HL-60 (cell line): ENCODE measurements at regions not wholly inside any gene's neighbourhood (a gene's known extent, or its start where the extent isn't known, plus 50 kb on each side); places are given as distances from the start of the nearest gene placed in this dataset.

Experiments
- DNase-seq, 2 experiments: peaks; one replicate each; pipeline ENCODE4 v3.0.0-alpha.2; 2010 to 2020; ENCODE audit warnings: low read depth in 1 of 2, low spot score in 1 of 2
- H3K27ac ChIP-seq: fragments of 250-450 bp; sonication (Bioruptor Pico); replicated peaks from 2 replicates; pipeline ENCODE4 v1.5.1; 2020; ENCODE audit warnings: mild to moderate bottlenecking, moderate library complexity
- H3K27me3 ChIP-seq: fragments of 250-450 bp; sonication (Bioruptor Pico); 2 replicates; pipeline ENCODE4 v1.5.1; 2021; ENCODE audit warnings: mild to moderate bottlenecking, moderate library complexity; ENCODE audit not compliant: insufficient read depth, poor library complexity, severe bottlenecking
- H3K4me3 ChIP-seq: replicated peaks from 2 replicates; pipeline ENCODE4 v1.5.1; 2011; ENCODE audit warnings: mild to moderate bottlenecking, control low read depth, low read length; ENCODE audit not compliant: insufficient read depth
- GABPA ChIP-seq: IDR thresholded peaks from 2 replicates; pipeline ENCODE4 v1.6.1; 2012; ENCODE audit warnings: low read depth
- POLR2AphosphoS5 ChIP-seq: IDR thresholded peaks from 2 replicates; pipeline ENCODE4 v1.6.1; 2012; ENCODE audit warnings: low read depth
- SPI1 ChIP-seq: IDR thresholded peaks from 2 replicates; pipeline ENCODE4 v1.6.1; 2012; ENCODE audit warnings: low read depth, mild to moderate bottlenecking, borderline replicate concordance
- TF ChIP-seq, protein P1 (sequence below): IDR thresholded peaks from one replicate; pipeline ENCODE4 v1.5.1; 2011; ENCODE audit warnings: low read length, control low read depth, inconsistent platforms; ENCODE audit not compliant: insufficient read depth
- TF ChIP-seq, protein P2 (sequence below): IDR thresholded peaks from 2 replicates; pipeline ENCODE4 v1.6.1; 2012; ENCODE audit warnings: low read depth; ENCODE audit not compliant: insufficient replicate concordance

DNA sequence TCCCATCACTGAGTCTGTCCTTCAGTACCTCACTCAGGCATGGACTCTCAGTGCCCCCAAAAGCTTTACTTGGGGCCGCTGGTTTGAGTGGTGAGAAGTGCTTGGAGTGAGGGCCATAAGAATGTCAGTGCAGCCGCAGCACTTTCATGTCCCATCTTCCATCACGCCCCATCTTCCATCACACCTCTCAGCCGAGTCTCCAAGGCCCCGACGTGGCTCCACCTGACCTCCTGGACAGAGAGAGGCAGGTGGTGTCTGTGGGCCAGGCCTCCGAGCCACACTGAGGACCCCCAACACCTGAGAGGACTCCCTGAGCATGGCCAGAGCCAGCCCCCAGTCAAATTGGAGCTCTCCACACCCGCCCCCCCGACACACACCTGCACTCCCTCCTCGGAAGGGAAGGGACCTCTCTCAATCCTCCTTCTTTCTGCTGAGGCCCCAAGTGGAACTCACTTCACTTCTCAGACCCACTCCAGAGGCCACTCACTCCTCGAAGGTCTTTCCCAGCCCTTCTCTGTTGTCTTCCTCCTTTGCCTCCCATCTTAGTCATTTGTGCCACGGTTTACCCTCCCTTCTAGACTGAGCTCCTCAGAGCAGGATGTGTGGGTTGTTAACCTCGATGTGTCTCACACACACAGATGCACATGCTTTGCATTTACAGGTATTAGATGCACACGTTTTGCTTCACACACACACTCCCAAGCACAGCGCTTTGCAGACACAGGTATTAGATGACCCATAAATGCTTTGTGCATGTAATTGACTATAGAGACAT lies 65.7 kb upstream of the ATP12A start:
- DNase-seq = no peak
- Histone ChIP-seq H3K4me3 (no peak overlapping the region), H3K27me3 (no peaks in the 10 kb centered on the region), H3K27ac (no peak overlapping the region)
- TF ChIP-seq POLR2AphosphoS5 = no peak
- TF ChIP-seq SPI1 = no peak
- TF ChIP-seq, protein P1, sequence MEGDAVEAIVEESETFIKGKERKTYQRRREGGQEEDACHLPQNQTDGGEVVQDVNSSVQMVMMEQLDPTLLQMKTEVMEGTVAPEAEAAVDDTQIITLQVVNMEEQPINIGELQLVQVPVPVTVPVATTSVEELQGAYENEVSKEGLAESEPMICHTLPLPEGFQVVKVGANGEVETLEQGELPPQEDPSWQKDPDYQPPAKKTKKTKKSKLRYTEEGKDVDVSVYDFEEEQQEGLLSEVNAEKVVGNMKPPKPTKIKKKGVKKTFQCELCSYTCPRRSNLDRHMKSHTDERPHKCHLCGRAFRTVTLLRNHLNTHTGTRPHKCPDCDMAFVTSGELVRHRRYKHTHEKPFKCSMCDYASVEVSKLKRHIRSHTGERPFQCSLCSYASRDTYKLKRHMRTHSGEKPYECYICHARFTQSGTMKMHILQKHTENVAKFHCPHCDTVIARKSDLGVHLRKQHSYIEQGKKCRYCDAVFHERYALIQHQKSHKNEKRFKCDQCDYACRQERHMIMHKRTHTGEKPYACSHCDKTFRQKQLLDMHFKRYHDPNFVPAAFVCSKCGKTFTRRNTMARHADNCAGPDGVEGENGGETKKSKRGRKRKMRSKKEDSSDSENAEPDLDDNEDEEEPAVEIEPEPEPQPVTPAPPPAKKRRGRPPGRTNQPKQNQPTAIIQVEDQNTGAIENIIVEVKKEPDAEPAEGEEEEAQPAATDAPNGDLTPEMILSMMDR = no peak
- TF ChIP-seq GABPA = no peak
- TF ChIP-seq, protein P2, sequence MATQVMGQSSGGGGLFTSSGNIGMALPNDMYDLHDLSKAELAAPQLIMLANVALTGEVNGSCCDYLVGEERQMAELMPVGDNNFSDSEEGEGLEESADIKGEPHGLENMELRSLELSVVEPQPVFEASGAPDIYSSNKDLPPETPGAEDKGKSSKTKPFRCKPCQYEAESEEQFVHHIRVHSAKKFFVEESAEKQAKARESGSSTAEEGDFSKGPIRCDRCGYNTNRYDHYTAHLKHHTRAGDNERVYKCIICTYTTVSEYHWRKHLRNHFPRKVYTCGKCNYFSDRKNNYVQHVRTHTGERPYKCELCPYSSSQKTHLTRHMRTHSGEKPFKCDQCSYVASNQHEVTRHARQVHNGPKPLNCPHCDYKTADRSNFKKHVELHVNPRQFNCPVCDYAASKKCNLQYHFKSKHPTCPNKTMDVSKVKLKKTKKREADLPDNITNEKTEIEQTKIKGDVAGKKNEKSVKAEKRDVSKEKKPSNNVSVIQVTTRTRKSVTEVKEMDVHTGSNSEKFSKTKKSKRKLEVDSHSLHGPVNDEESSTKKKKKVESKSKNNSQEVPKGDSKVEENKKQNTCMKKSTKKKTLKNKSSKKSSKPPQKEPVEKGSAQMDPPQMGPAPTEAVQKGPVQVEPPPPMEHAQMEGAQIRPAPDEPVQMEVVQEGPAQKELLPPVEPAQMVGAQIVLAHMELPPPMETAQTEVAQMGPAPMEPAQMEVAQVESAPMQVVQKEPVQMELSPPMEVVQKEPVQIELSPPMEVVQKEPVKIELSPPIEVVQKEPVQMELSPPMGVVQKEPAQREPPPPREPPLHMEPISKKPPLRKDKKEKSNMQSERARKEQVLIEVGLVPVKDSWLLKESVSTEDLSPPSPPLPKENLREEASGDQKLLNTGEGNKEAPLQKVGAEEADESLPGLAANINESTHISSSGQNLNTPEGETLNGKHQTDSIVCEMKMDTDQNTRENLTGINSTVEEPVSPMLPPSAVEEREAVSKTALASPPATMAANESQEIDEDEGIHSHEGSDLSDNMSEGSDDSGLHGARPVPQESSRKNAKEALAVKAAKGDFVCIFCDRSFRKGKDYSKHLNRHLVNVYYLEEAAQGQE = no peak

GRCh38 chr13:24615114-24615513 lies 65.1 kb upstream of the ATP12A start:
- no peaks in the 10 kb centered on the region for H3K27me3 ChIP-seq
- DNase-seq = no peak
- H3K27ac ChIP-seq = no peak overlapping the region
- H3K4me3 ChIP-seq = no peak overlapping the region
- TF ChIP-seq, protein P2 = no peak
- TF ChIP-seq SPI1 = no peak
- TF ChIP-seq, protein P1 = no peak
- no peak for TF ChIP-seq POLR2AphosphoS5
- TF ChIP-seq GABPA = no peak

DNA sequence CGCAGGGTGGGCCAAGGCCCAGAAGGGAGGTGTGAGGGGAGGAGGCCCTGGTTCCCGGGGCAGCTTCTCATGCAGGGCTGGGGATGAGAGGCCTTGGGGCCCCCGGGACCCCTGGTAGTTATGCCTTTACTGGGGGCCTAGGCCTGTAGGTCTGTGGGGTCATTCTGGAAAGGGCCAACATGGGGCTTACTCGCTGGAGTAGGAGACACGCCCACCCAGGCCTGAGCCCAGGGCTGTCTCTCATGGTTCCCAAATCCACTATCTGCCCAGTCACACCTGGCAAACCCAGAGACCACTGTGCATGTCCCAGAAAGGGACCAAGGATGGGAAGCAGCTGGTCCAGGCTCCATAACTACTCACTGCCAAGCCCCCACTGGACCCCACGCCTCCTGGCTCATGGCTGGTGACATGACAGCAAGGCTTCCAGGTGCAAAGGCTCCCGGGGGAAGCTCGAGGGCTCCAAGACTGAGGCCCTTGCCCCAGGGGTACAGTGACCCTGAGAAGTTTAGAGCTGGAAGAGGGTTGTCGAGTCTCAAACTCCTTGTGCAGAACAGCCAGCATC lies 64.2 kb upstream of the ATP12A start:
- Histone ChIP-seq H3K4me3 (no peak overlapping the region), H3K27me3 (no peaks in the 10 kb centered on the region), H3K27ac (no peak overlapping the region)
- TF ChIP-seq, protein P1 = no peak
- TF ChIP-seq POLR2AphosphoS5 (no peak), SPI1 (no peak), GABPA (no peak)
- TF ChIP-seq, protein P2 = no peak
- DNase-seq = no peak
